ENCODE measurements at regions not wholly inside any gene's neighbourhood (a gene's known extent, or its start where the extent isn't known, plus 50 kb on each side); places are given as distances from the start of the nearest gene placed in this dataset.
"Not testable (repeated sequence)": the region's sequence is repeated elsewhere in the genome, so short reads cannot be mapped to it uniquely, and the experiment has no call there.

- no peak for DNase-seq (ENCODE audit: low read depth)
Measured at GRCh38 chr5:124986667-124987066, 240.2 kb upstream of the ZNF608 start.

GRCh38 chr5:124987786-124988185, 241.3 kb upstream of the ZNF608 start:
- not testable (repeated sequence) for DNase-seq (ENCODE audit: low read depth); H3K4me3 ChIP-seq (ENCODE audit: low read depth, low read length)

More at GRCh38 chr5:124986667-124987066, 240.2 kb upstream of the ZNF608 start:
- TF ChIP-seq CTCF (IDR thresholded peaks at IDR 0.05; ENCODE audit: control insufficient read depth, extremely low read depth, insufficient read depth): no peak
- no peak overlapping the region for H3K4me3 ChIP-seq (ENCODE audit: low read depth, low read length)

- no peak for TF ChIP-seq CTCF (IDR thresholded peaks at IDR 0.05; ENCODE audit: control insufficient read depth, extremely low read depth, insufficient read depth)
Measured at GRCh38 chr5:124990723-124991122, 244.3 kb upstream of the ZNF608 start.

GRCh38 chr5:124995421-124995820, 249.0 kb upstream of the ZNF608 start:
- peak; percentile 76 for DNase-seq (ENCODE audit: low read depth)
- no peak for TF ChIP-seq CTCF (IDR thresholded peaks at IDR 0.05; ENCODE audit: control insufficient read depth, extremely low read depth, insufficient read depth)
- no peak overlapping the region for H3K4me3 ChIP-seq (ENCODE audit: low read depth, low read length)

More at GRCh38 chr5:124990723-124991122, 244.3 kb upstream of the ZNF608 start:
- H3K4me3 ChIP-seq (ENCODE audit: low read depth, low read length): no peak overlapping the region
- no peak for DNase-seq (ENCODE audit: low read depth)

GRCh38 chr5:124996023-124996763, 249.8 kb upstream of the ZNF608 start:
- no peak overlapping the region for H3K4me3 ChIP-seq (ENCODE audit: low read depth, low read length)
- TF ChIP-seq CTCF (IDR thresholded peaks at IDR 0.05; ENCODE audit: control insufficient read depth, extremely low read depth, insufficient read depth): no peak
- DNase-seq (ENCODE audit: low read depth): no peak

GRCh38 chr5:124996764-124997077, 250.3 kb upstream of the ZNF608 start:
- no peak for TF ChIP-seq CTCF (IDR thresholded peaks at IDR 0.05; ENCODE audit: control insufficient read depth, extremely low read depth, insufficient read depth)
- no peak for DNase-seq (ENCODE audit: low read depth)
- no peak overlapping the region for H3K4me3 ChIP-seq (ENCODE audit: low read depth, low read length)

GRCh38 chr5:124997186-124997893, 250.9 kb upstream of the ZNF608 start:
- DNase-seq (ENCODE audit: low read depth): no peak
- no peak overlapping the region for H3K4me3 ChIP-seq (ENCODE audit: low read depth, low read length)
- TF ChIP-seq CTCF (IDR thresholded peaks at IDR 0.05; ENCODE audit: control insufficient read depth, extremely low read depth, insufficient read depth): no peak

Measured in LNCaP clone FGC (cell line).